ENCODE measurements at regions not wholly inside any gene's neighbourhood (a gene's known extent, or its start where the extent isn't known, plus 50 kb on each side); places are given as distances from the start of the nearest gene placed in this dataset.

DNA sequence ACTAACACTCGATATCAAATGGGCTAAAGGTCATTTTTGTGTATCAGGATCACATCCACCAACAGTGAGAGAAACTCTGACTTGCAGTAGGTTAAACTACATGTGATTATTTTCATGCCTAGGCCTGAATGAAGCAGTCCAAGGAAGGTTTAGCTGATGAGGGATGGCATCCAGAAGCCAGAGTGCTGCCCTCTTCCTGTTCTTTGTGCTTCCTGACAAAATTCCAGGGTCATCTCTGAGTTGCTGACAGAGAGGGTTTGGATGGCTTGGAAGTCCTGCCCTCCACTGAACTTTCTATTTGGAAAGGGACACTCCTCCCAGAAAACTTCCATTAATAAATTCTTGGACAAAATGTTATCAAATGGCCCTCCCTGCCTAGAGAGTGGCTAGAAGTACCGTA is 728.3 kb upstream of the SLC10A2 start:
- TF ChIP-seq, protein P1, sequence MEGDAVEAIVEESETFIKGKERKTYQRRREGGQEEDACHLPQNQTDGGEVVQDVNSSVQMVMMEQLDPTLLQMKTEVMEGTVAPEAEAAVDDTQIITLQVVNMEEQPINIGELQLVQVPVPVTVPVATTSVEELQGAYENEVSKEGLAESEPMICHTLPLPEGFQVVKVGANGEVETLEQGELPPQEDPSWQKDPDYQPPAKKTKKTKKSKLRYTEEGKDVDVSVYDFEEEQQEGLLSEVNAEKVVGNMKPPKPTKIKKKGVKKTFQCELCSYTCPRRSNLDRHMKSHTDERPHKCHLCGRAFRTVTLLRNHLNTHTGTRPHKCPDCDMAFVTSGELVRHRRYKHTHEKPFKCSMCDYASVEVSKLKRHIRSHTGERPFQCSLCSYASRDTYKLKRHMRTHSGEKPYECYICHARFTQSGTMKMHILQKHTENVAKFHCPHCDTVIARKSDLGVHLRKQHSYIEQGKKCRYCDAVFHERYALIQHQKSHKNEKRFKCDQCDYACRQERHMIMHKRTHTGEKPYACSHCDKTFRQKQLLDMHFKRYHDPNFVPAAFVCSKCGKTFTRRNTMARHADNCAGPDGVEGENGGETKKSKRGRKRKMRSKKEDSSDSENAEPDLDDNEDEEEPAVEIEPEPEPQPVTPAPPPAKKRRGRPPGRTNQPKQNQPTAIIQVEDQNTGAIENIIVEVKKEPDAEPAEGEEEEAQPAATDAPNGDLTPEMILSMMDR (tag by site-specific recombination; IDR thresholded peaks at IDR 0.05), result no peak
- TF ChIP-seq, protein P2, sequence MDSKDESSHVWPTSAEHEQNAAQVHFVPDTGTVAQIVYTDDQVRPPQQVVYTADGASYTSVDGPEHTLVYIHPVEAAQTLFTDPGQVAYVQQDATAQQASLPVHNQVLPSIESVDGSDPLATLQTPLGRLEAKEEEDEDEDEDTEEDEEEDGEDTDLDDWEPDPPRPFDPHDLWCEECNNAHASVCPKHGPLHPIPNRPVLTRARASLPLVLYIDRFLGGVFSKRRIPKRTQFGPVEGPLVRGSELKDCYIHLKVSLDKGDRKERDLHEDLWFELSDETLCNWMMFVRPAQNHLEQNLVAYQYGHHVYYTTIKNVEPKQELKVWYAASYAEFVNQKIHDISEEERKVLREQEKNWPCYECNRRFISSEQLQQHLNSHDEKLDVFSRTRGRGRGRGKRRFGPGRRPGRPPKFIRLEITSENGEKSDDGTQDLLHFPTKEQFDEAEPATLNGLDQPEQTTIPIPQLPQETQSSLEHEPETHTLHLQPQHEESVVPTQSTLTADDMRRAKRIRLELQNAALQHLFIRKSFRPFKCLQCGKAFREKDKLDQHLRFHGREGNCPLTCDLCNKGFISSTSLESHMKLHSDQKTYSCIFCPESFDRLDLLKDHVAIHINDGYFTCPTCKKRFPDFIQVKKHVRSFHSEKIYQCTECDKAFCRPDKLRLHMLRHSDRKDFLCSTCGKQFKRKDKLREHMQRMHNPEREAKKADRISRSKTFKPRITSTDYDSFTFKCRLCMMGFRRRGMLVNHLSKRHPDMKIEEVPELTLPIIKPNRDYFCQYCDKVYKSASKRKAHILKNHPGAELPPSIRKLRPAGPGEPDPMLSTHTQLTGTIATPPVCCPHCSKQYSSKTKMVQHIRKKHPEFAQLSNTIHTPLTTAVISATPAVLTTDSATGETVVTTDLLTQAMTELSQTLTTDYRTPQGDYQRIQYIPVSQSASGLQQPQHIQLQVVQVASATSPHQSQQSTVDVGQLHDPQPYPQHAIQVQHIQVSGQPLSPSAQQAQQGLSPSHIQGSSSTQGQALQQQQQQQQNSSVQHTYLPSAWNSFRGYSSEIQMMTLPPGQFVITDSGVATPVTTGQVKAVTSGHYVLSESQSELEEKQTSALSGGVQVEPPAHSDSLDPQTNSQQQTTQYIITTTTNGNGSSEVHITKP (tag by site-specific recombination; IDR thresholded peaks at IDR 0.05), result no peak
- TF ChIP-seq ZBTB8A (tag by site-specific recombination; IDR thresholded peaks at IDR 0.05) (no peak), ZNF501 (tag by site-specific recombination; IDR thresholded peaks at IDR 0.05) (no peak), ZNF248 (tag by site-specific recombination; IDR thresholded peaks at IDR 0.05) (no peak), ZNF121 (tag by site-specific recombination; IDR thresholded peaks at IDR 0.05) (no peak)
